ELR (cell line): ENCODE measurements at regions not wholly inside any gene's neighbourhood (a gene's known extent, or its start where the extent isn't known, plus 50 kb on each side); places are given as distances from the start of the nearest gene placed in this dataset.
A peak's percentile ranks its signal among the peaks of the same experiment; 100 is the strongest.

Experiments
- DNase-seq: peaks from one replicate; pipeline ENCODE4 v3.0.0-alpha.2; 2015; ENCODE audit warnings: low read depth

GRCh38 chr3:147757866-147758265 is 348.7 kb downstream of the ZIC1 start:
- no peak for DNase-seq

DNA sequence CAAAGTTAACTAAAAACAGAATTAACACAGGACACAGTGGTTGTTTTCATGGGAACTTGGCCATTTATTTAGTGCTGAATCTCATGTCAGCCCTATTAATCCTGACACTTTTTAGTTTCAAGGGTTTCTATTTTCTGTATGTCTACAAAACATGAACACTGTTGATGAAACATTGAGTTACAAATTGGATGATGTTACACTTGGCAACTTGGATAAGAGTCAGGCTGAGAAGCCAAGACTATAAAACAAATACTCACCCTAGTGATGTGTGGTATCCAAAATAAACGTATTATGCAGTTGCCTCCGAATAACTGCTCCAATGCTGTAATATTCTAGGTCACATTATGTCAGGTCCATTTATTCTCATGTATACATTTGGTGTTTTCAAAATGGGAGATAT is 349.6 kb downstream of the ZIC1 start:
- no peak for DNase-seq

DNA sequence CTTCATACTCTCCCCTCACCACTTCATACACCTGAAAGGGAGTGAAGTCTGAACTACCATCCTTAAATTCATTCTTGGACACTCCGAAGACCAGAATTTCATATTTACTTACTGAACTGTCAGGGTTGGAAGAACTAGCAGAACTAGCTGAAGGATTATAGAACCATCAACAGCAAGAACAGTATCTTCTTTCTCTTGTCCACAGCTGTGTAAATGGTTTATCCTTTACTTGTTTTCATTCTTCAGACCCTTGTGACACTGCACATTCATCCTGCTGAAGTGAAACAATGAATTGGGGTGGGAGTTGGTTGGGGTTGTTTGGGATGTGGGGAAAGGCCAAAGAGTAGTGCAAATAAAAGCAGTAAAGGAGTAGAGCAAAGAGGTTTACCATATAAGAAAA is 350.9 kb downstream of the ZIC1 start:
- DNase-seq, result no peak

GRCh38 chr3:147760941-147761340 is 351.8 kb downstream of the ZIC1 start:
- no peak for DNase-seq

GRCh38 chr3:147773116-147773630 is 364.0 kb downstream of the ZIC1 start:
- no peak for DNase-seq

GRCh38 chr3:147775411-147775810 is 366.2 kb downstream of the ZIC1 start:
- DNase-seq, result no peak

DNA sequence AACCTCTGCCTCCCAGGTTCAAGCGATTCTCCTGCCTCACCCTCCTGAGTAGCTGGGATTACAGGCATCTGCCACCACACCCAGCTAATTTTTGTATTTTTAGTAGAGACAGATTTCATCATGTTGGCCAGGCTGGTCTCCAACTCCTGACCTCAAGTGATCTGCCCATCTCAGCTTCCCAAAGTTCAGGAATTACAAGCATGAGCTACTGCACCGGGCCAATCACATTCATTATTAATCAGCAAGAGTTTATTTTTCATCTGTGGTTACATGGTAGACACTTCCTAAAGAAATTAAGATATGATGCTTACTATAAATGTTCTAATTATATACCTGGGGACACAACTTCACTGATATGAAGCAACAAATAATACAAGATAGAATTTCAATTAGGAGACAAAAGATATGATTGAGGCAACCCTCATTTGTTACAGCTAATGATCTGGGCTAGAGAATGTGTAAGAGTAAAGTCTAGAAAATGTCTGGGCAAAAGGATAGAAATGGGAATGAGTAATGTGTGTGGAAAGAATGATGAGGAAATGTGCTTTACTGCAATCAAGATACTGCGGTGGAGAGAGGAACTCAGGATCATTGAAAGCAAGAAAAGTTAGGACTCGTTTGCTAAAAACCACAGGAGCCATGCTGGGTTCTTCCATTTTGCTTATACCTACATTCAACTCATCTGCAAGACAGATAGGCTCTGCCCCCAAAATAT is 366.8 kb downstream of the ZIC1 start:
- DNase-seq, result no peak

DNA sequence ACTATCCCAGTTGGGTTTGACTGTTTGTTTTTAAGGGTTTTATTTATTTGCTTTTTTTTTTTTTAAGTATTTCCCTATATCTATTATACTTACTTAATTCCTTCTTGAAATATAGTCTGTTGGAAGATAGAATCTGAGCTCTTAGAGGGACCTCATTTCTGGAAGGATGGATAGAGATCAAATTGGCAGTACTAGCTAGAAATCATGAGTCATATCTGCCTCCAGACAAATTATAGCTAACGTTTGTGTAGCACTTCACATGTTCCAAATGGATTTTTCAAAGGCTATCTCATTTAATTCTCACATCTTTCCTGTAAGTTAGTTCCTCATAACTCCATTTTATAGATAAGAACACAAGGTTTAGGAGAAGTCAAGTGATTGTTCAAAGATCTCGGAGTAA is 384.7 kb downstream of the ZIC1 start:
- no peak for DNase-seq

- DNase-seq, result no peak
Observed at GRCh38 chr3:147794596-147794995, 385.4 kb downstream of the ZIC1 start.

GRCh38 chr3:147795418-147795817 is 386.3 kb downstream of the ZIC1 start:
- no peak for DNase-seq

GRCh38 chr3:147797095-147797494 is 387.9 kb downstream of the ZIC1 start:
- no peak for DNase-seq

- peak; percentile 3 for DNase-seq
Observed at GRCh38 chr3:147799601-147800000, 390.4 kb downstream of the ZIC1 start.

DNA sequence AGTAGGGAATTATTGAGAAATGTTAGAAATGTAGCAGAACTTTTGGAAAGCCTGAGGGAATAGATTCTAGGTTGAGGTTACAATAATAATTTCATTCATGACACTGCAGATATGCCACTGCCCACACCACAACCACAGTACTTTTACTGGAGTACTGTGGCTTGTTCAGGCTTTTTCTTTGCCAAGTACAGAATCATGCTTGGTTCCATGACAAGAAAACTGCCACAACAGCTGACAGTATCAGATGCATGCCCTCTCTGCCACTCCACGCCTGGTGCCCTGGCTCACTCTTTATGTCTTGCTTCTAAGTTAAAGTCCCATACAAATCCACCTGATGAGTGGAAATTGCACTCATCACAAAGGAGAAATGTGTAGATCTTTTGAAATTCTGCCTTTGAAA is 398.6 kb downstream of the ZIC1 start:
- no peak for DNase-seq

DNA sequence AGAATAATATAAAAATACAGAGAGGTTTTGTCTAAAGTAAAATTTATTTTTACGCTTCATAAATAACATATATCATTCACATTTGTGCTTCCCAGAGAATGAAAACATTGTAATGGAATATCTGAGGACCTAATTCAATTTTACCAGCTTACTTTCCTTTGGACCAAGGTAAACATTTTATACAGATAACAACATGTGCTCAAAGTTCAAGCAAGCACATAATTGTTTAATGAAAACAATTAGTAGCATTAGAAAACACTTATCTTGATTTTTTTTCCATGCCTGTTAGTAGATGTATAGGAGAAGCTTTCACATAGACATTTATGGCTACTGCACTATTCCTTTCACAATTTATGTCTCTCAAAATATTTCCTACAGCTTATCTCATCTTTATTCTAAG is 400.0 kb downstream of the ZIC1 start:
- DNase-seq, result no peak

GRCh38 chr3:147812186-147812911 is 403.2 kb downstream of the ZIC1 start:
- peak; percentile 45 for DNase-seq

GRCh38 chr3:147813256-147813655 is 404.1 kb downstream of the ZIC1 start:
- DNase-seq, result no peak

DNA sequence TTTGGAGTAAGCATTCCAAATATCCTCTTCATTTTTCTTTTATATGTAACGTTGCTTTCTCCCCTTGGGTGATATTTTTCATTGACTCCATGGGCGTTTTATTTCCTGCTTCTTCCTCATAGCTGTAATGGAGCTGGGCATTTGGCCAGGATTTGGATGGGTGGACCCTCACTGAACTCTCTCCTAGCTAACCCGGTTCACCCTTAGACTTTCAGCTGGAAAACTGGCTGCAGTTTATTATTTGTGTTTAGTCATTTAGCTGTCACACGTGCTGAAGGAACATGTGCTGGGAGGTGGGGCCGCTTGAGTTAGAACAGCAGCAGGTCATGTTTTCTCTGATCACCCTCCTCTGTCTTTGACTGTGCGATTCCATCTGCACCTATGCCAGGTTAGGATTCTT is 407.6 kb downstream of the ZIC1 start:
- peak; percentile 34 for DNase-seq

DNA sequence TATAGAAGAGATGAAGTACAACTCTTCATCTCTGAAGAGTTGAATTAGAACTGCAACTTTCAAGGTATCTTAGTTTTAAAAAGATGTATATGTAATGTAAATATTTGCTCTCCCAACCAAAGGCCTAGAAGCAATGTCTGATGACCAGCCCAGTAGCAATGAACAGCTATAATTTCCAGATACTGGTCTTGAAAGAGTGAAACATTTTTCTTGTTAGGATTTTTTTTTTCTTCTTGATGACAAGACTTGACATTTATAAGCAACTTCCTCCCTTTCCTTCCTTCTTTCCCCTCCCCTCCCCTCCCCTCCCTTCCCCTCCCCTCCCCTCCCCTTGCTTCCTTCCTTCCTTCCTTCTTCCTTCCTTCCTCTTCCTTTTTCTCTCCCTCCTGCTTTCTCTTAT is 423.4 kb downstream of the ZIC1 start:
- DNase-seq, result no peak

DNA sequence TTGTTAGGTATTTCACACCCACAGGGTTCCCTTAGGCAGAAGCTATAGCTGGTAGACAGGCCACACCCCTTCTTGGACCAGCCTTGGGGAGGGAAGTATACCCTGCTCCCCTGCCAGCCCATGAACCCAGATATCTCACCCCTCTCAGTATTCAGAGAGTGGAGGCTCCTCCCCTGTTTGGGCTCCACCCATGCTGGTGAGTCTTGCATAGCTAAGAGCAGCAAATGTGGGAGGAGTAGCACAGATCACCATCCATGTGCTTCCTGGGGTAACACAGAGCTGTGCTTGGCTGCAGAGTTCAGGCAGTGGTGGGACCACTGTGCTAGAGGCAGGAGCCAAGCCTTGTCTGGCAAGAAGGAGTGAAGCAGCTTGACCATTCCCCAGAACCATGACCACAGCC is 427.2 kb downstream of the ZIC1 start:
- no peak for DNase-seq

GRCh38 chr3:147838652-147839051 is 429.5 kb downstream of the ZIC1 start:
- peak; percentile 39 for DNase-seq

DNA sequence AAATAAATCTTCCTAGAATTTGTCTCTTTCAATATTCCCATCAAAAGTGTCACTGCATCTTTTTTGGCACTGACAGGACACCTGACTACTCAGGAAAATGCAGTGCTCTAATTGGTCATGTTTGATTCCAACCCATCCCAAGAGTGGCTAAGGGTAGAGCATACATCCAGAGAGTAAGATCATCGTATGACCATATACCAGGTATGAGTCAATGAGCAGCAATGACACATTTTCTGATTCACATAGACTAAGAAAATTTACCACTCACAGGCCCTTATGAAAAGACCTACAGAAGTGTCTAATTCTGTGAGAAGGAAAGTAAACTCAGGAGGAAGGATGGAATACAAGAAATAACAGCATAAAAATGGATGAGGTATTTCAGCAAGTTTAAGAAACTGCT is 434.2 kb downstream of the ZIC1 start:
- DNase-seq, result peak; percentile 70

GRCh38 chr3:147846293-147846692 is 437.1 kb downstream of the ZIC1 start:
- DNase-seq, result no peak

- DNase-seq, result no peak
Observed at GRCh38 chr3:147846854-147847478, 437.8 kb downstream of the ZIC1 start.
